CD4-positive, alpha-beta T cell treated with Interleukin-4 for 1 hour (primary cell): ENCODE measurements at regions not wholly inside any gene's neighbourhood (a gene's known extent, or its start where the extent isn't known, plus 50 kb on each side); places are given as distances from the start of the nearest gene placed in this dataset.
A peak's percentile ranks its signal among the peaks of the same experiment; 100 is the strongest.

Experiments
- DNase-seq, 2 donors: peaks; one replicate each; pipeline ENCODE4 v3.0.0-alpha.2; 2020 to 2022

- no peak for DNase-seq
Measured at GRCh38 chr20:53713328-53714056, 119.9 kb upstream of the ZNF217 start.

DNA sequence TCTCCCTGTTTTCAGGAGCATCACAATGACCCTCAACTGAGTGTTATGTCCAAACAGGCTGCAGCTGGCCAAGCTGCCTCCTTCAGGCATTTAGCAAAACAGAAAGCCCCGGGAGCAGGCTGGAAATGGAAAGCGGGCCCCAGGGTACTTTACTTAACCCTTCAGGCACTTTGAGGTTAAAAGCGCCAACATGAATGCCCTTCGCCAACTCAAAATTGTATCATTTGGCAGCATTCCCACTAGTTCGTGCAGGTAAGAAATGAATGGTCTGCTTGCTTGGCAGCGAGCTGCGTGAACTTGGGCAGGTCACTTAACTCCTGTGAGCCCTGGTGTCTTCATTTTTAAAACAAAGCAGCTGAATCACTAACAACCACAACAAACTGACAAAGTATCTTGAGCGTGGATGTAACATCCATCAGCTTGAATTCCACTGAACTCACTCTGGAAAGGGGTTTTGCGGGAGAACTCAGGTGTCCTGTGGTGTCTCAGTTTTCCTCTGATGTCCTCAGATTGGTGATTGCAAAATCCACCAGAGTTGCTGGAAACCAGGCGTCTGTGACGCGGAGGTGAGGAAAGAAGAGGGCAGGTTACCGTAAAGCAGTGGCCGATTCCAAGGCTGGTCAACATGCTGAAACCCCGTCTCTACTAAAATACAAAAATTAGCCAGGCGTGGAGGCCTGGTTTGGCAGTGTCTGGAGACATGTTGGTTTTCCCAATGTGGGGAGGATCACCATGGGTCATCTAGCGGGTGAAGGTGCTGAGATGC, 118.8 kb upstream of the ZNF217 start:
- DNase-seq, result no peak

GRCh38 chr20:53711333-53712211, 117.9 kb upstream of the ZNF217 start:
- no peak for DNase-seq

DNA sequence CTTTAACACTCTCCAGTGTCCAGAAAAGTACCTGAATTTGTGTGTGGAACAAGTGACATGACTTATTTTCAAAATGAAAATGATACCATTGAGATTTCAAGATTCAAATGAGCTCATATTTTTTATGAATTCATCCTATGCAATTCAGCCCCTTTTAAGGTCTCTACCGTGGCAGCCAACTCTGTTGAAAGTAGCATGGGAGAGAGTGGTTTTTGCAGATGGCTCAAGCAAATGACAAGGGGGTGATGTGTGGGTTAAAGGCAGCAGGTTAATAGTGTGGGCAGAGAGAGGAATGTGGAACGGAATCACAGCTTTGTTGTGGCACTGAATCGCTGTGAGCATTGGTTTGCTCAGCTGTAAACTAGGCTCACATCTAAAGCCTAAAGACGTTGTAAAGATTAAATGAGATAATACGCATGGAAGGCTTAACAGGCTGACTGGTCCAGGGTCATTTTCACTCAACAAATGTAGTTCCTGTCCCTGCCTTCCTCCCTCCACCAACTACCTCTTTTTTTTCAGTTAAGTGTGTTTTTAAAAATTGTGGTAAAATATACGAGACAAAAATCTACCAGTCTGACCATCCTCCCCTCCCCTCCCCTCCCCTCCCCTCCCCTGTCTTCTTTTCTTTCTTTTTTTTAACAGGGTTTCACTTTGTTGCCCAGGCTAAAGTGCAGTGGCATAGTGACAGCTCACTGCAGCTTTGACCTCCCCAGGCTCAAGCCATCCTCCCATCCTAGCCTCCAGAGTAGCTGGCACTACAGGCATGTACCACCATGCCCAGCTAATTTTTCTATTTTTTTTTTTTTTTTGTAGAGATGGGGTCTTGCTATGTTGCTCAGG, 114.7 kb upstream of the ZNF217 start:
- DNase-seq, result peak; percentile 14 to 35

DNA sequence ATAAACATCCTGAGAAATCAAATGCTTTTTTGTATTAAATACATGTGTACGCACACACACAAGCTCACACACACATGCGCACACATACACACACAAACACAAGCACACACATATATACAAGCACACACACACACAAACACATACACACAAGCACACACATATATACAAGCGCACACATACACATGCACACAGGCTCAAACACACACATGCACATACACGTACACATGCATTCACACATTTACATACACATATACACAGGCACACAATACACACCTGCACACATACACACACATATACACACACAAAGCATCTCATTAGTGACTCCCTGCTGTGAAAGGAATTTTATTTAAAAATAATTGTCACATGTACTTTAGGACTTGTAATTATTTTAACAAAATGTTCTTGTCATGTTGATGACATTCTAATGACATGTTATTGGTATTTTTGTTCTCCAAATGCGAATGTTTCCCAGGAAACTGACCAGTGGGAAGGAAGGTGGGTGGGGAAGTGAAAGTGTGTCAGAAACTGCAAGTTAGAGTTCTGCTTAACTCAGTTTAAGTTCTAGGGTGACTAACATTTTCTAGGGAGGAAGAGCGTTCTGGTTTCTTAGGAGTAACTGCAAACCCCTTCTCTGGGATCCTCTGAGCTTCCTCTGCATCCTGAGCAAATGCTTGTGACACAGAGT, 113.9 kb upstream of the ZNF217 start:
- peak; percentile 42 to 53 for DNase-seq

DNA sequence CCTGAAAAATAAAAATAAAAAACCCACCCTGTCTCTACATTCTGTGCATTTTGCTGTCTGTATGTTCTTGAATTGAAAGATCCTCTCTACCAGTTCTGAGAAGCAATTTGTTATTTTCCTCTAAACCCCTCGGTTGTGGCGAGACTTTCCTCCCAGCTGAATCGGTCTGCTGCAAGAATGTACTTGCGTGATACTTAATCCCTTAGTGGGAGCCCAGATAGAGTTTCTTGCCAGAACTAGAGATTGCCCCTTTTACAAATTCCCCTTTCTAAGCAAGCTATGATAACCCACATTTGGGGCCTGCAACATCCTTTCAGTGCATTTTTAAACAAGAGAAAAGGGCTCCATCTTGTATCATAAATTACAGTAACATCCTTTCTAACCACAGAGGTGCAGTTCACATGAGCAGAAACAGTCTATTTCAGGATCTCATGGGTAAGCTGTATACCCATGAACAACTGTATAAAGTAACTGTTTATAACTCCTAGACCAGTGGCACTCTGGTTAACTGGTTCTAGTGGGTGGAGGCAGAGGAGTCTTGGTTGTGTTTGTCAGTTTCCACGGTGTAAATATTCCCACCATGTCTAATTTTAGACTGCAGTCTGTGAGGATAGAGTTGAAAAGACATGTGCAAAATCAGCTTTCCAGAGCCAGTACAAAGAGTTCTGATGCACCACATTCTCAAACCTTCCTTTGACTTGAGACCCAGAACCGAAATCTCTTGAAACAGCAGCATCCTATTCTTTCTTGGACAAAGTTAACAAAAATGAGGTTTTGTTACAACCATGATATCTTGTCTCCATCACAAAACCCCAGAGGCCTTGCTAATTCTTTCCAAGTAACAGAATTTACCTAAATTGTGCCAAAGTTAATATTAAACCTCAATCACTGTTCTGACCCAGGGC, 113.1 kb upstream of the ZNF217 start:
- DNase-seq, result peak in 1 of 2 donors; percentile 37

- DNase-seq, result no peak
Measured at GRCh38 chr20:53706008-53706465, 112.4 kb upstream of the ZNF217 start.

DNA sequence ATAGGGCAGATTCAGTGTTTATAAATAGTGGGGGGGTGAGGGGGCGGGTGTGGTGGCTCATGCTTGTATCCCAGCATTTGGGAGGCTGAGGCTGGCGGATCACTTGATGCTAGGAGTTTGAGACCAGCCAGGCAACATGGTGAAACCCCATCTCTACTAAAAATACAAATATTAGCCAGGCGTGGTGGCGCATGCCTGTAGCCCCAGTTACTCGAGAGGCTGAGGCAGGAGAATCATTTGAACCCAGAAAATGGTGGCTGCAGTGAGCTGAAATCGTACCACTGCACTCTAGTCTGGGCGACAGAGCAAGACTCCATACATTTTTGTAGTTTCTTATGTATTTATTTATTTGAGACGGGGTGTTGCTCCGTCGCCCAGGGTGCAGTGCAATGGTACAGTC, 109.0 kb upstream of the ZNF217 start:
- no peak for DNase-seq

- no peak for DNase-seq
Measured at GRCh38 chr20:53699906-53700305, 106.3 kb upstream of the ZNF217 start.

GRCh38 chr20:53699085-53699674, 105.5 kb upstream of the ZNF217 start:
- DNase-seq, result no peak

- DNase-seq, result no peak
Measured at GRCh38 chr20:53698371-53698978, 104.8 kb upstream of the ZNF217 start.

- DNase-seq, result no peak
Measured at GRCh38 chr20:53695797-53696527, 102.3 kb upstream of the ZNF217 start.

- DNase-seq, result peak in 1 of 2 donors; percentile 49
Measured at GRCh38 chr20:53693262-53693871, 99.7 kb upstream of the ZNF217 start.

- DNase-seq, result peak; percentile 26 to 78
Measured at GRCh38 chr20:53692465-53693067, 98.9 kb upstream of the ZNF217 start.

- no peak for DNase-seq
Measured at GRCh38 chr20:53691811-53692192, 98.2 kb upstream of the ZNF217 start.

- no peak for DNase-seq
Measured at GRCh38 chr20:53691060-53691810, 97.6 kb upstream of the ZNF217 start.

DNA sequence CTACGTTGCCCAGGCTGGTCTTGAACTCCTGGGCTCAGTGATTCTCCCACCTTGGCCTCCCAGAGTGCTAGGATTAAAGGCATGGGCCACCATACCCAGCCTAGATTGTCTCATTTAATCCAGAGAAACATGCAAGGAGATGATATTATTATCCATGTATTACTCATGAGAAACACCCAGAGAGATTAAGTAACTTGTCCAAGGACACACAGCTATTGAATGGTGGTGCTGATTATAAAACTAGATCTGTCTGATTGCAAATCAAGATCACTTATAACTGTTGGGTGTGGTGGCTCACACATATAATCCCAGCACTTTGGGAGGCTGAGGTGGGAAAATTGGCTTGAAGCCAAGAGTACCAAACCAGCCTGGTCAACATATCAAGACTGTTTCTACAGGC, 94.4 kb upstream of the ZNF217 start:
- DNase-seq, result no peak
